ENCODE measurements at regions not wholly inside any gene's neighbourhood (a gene's known extent, or its start where the extent isn't known, plus 50 kb on each side); places are given as distances from the start of the nearest gene placed in this dataset.
"Not testable (repeated sequence)": the region's sequence is repeated elsewhere in the genome, so short reads cannot be mapped to it uniquely, and the experiment has no call there.

- not testable (repeated sequence) for TF ChIP-seq CTCF (IDR thresholded peaks at IDR 0.05; ENCODE audit: low read length); EZH2 (IDR thresholded peaks at IDR 0.05; ENCODE audit: borderline replicate concordance, low read length)
These were observed 883.9 kb upstream of the CITED2 start for GRCh38 chr6:140258302-140258701.
